IMR-90 (cell line): ENCODE measurements at regions not wholly inside any gene's neighbourhood (a gene's known extent, or its start where the extent isn't known, plus 50 kb on each side); places are given as distances from the start of the nearest gene placed in this dataset.

Source experiments
- ATAC-seq: fragments of 200-7000 bp; cut with Tn5 transposase; 2 replicates; pipeline ENCODE4 v1.9.1; 2020; ENCODE audit warnings: low read depth, mild to moderate bottlenecking, moderate library complexity
- BruUV-seq: library from RNA; stranded (reverse); fragments of 400-500 nt; replicated peaks from 2 replicates; lab custom pipeline; 2021; lab: Mats Ljungman, UMichigan
- CTCF ChIA-PET: fragments of 300-600 bp; formaldehyde crosslinking; extraction: SDS; loops from one replicate; lab custom pipeline; 2021; ENCODE audit warnings: antibody characterized with exemption; lab: Yijun Ruan, JAX
- POLR2A ChIA-PET: fragments of 300-600 bp; sonication (Branson Sonifier 250); formaldehyde crosslinking; loops from one replicate; lab custom pipeline; 2022; ENCODE audit warnings: antibody characterized with exemption; ENCODE audit not compliant: unreplicated experiment; lab: Charles Lee
- DNase-seq: peaks from one replicate; pipeline ENCODE4 v3.0.0; 2013
- H2AFZ ChIP-seq: replicated peaks from 2 replicates; pipeline ENCODE3; 2013; ENCODE audit warnings: low read length, mild to moderate bottlenecking; ENCODE audit not compliant: poor library complexity
- H2AK5ac ChIP-seq: 2 replicates; pipeline ENCODE4 v1.6.1; 2013; ENCODE audit warnings: low read depth, low read length, inconsistent platforms
- H2AK9ac ChIP-seq: replicated peaks from 2 replicates; pipeline ENCODE3; 2013; ENCODE audit warnings: mild to moderate bottlenecking, low read depth, low read length, moderate library complexity; ENCODE audit not compliant: poor library complexity
- H2BK120ac ChIP-seq: 2 replicates; pipeline ENCODE4 v1.6.1; 2013; ENCODE audit warnings: low read depth, low read length, inconsistent platforms
- H2BK15ac ChIP-seq: 3 replicates; pipeline ENCODE4 v1.6.1; 2013; ENCODE audit warnings: low read depth, low read length, inconsistent platforms
- H2BK20ac ChIP-seq: 2 replicates; pipeline ENCODE4 v1.6.1; 2013; ENCODE audit warnings: low read depth, mild to moderate bottlenecking, inconsistent platforms, low read length, moderate library complexity
- H2BK5ac ChIP-seq: 2 replicates; pipeline ENCODE4 v1.6.1; 2013; ENCODE audit warnings: mild to moderate bottlenecking, low read depth, low read length, inconsistent platforms; ENCODE audit not compliant: poor library complexity, severe bottlenecking
- H3K14ac ChIP-seq: replicated peaks from 2 replicates; pipeline ENCODE4 v1.6.1; 2013; ENCODE audit warnings: low read depth, low read length, inconsistent platforms
- H3K18ac ChIP-seq: 2 replicates; pipeline ENCODE4 v1.6.1; 2013; ENCODE audit warnings: low read depth, low read length, control low read depth
- H3K23ac ChIP-seq: 2 replicates; pipeline ENCODE4 v1.6.1; 2013; ENCODE audit warnings: low read depth, low read length, inconsistent platforms
- H3K27ac ChIP-seq: 2 replicates; pipeline ENCODE4 v1.5.1; 2013; ENCODE audit warnings: mild to moderate bottlenecking, control low read depth, low read length; ENCODE audit not compliant: insufficient read depth
- H3K27me3 ChIP-seq: 2 replicates; pipeline ENCODE4 v1.6.1; 2013; ENCODE audit warnings: low read length; ENCODE audit not compliant: control insufficient read depth, insufficient read depth
- H3K36me3 ChIP-seq: 2 replicates; pipeline ENCODE4 v1.6.1; 2013; ENCODE audit warnings: low read length, mixed read lengths; ENCODE audit not compliant: control insufficient read depth, insufficient read depth
- H3K4ac ChIP-seq: 2 replicates; pipeline ENCODE4 v1.6.1; 2013; ENCODE audit warnings: low read depth, low read length, inconsistent platforms
- H3K4me1 ChIP-seq: 2 replicates; pipeline ENCODE4 v1.6.1; 2013; ENCODE audit warnings: low read length, mixed read lengths; ENCODE audit not compliant: control insufficient read depth, insufficient read depth
- H3K4me2 ChIP-seq: 2 replicates; pipeline ENCODE4 v1.6.1; 2013; ENCODE audit warnings: low read depth, mild to moderate bottlenecking, control low read depth, low read length, moderate library complexity
- H3K4me3 ChIP-seq: 2 replicates; pipeline ENCODE4 v1.5.1; 2013; ENCODE audit warnings: low read depth, mild to moderate bottlenecking, control low read depth, low read length, moderate library complexity; ENCODE audit not compliant: insufficient read depth
- H3K56ac ChIP-seq: 2 replicates; pipeline ENCODE4 v1.6.1; 2013; ENCODE audit warnings: low read length, inconsistent platforms; ENCODE audit not compliant: insufficient read depth; ENCODE audit errors: extremely low read depth
- H3K79me1 ChIP-seq, 2 experiments: 2 replicates each; pipeline ENCODE4 v1.6.1; 2013; ENCODE audit warnings: low read length in 2 of 2, inconsistent platforms in 1 of 2, low read depth in 1 of 2
- H3K9ac ChIP-seq: 2 replicates; pipeline ENCODE4 v1.6.1; 2013; ENCODE audit warnings: low read depth, low read length, control low read depth
- H3K9me1 ChIP-seq: 2 replicates; pipeline ENCODE4 v1.6.1; 2013; ENCODE audit warnings: low read length, inconsistent platforms; ENCODE audit not compliant: insufficient read depth
- H3K9me3 ChIP-seq: 2 replicates; pipeline ENCODE4 v1.6.1; 2013; ENCODE audit warnings: low read length; ENCODE audit not compliant: control insufficient read depth, insufficient read depth
- H4K20me1 ChIP-seq: 2 replicates; pipeline ENCODE4 v1.6.1; 2013; ENCODE audit warnings: low read length, inconsistent platforms; ENCODE audit not compliant: insufficient read depth
- H4K5ac ChIP-seq: 2 replicates; pipeline ENCODE4 v1.6.1; 2013; ENCODE audit warnings: mild to moderate bottlenecking, low read depth, low read length, control low read depth
- H4K8ac ChIP-seq, 2 experiments: 2 replicates each; pipeline ENCODE4 v1.6.1; 2013; ENCODE audit warnings: low read depth in 2 of 2, low read length in 2 of 2, control low read depth in 1 of 2, inconsistent platforms in 1 of 2
- H4K91ac ChIP-seq: 2 replicates; pipeline ENCODE4 v1.6.1; 2013; ENCODE audit warnings: low read depth, low read length, inconsistent platforms; ENCODE audit not compliant: insufficient read depth
- BHLHE40 ChIP-seq: fragments of 150-350 bp; IDR thresholded peaks from 2 replicates; pipeline ENCODE4 v1.6.1; 2016; ENCODE audit warnings: mild to moderate bottlenecking, low read depth, low read length
- CEBPB ChIP-seq: IDR thresholded peaks from 2 replicates; pipeline ENCODE4 v1.6.1; 2012; ENCODE audit warnings: low read depth, low read length, improper control_type of control experiment
- CHD1 ChIP-seq: IDR thresholded peaks from 2 replicates; pipeline ENCODE4 v1.6.1; 2012; ENCODE audit warnings: low read depth, low read length, improper control_type of control experiment
- ELK1 ChIP-seq: fragments of 150-350 bp; IDR thresholded peaks from 2 replicates; pipeline ENCODE4 v1.6.1; 2016; ENCODE audit warnings: low read depth, mild to moderate bottlenecking, low read length, moderate library complexity, borderline replicate concordance
- FOS ChIP-seq: fragments of 150-350 bp; IDR thresholded peaks from 2 replicates; pipeline ENCODE4 v1.6.1; 2016; ENCODE audit warnings: low read depth, low read length
- MAFK ChIP-seq: IDR thresholded peaks from 2 replicates; pipeline ENCODE4 v1.6.1; 2012; ENCODE audit warnings: low read depth, low read length, improper control_type of control experiment
- MAZ ChIP-seq: IDR thresholded peaks from 2 replicates; pipeline ENCODE4 v1.6.1; 2012; ENCODE audit warnings: low read depth, mild to moderate bottlenecking, low read length, improper control_type of control experiment, moderate library complexity, borderline replicate concordance
- MXI1 ChIP-seq: IDR thresholded peaks from 2 replicates; pipeline ENCODE4 v1.6.1; 2012; ENCODE audit warnings: low read depth, mild to moderate bottlenecking, low read length, moderate library complexity, borderline replicate concordance
- NFE2L2 ChIP-seq: fragments of 150-350 bp; IDR thresholded peaks from 2 replicates; pipeline ENCODE4 v1.6.1; 2016; ENCODE audit warnings: low read depth, mild to moderate bottlenecking, low read length
- POLR2A ChIP-seq: IDR thresholded peaks from 2 replicates; pipeline ENCODE4 v1.6.1; 2012; ENCODE audit warnings: mild to moderate bottlenecking, low read depth, low read length
- RAD21 ChIP-seq: IDR thresholded peaks from 2 replicates; pipeline ENCODE4 v1.6.1; 2012; ENCODE audit warnings: low read length, improper control_type of control experiment
- RCOR1 ChIP-seq: IDR thresholded peaks from 2 replicates; pipeline ENCODE4 v1.6.1; 2012; ENCODE audit warnings: mild to moderate bottlenecking, low read length, improper control_type of control experiment; ENCODE audit not compliant: insufficient replicate concordance
- RFX5 ChIP-seq: IDR thresholded peaks from 2 replicates; pipeline ENCODE4 v1.8.0; 2012; ENCODE audit warnings: low read depth, mild to moderate bottlenecking, low read length, moderate library complexity
- SMC3 ChIP-seq: fragments of 150-350 bp; IDR thresholded peaks from 2 replicates; pipeline ENCODE4 v1.6.1; 2016; ENCODE audit warnings: low read depth, mild to moderate bottlenecking, antibody characterized with exemption, low read length, moderate library complexity
- USF2 ChIP-seq: fragments of 150-350 bp; IDR thresholded peaks from 2 replicates; pipeline ENCODE4 v1.6.1; 2017; ENCODE audit warnings: mild to moderate bottlenecking, antibody characterized with exemption, low read length, low read depth
- WGBS, 2 experiments: methylation state at CpG; one replicate each; pipeline versions ENCODE4 v1.1.5 to v1.1.7; 2013; ENCODE audit warnings: missing lambda C conversion rate in 2 of 2; ENCODE audit not compliant: insufficient read length in 1 of 2; ENCODE audit errors: extremely low coverage in 2 of 2; 5-methylcytosine and 5-hydroxymethylcytosine counted together
- dilution Hi-C: fragments of 300-500 bp; cut with HindIII; formaldehyde crosslinking; loops from one replicate; pipeline ENCODE4 v1.14.3; 2018; ENCODE audit warnings: low sequenced_read_pairs; ENCODE audit not compliant: unreplicated experiment
- in situ Hi-C: fragments of 300-500 bp; cut with MboI; formaldehyde crosslinking; loops from 3 replicates; pipeline ENCODE4 v1.14.3; 2019; ENCODE audit warnings: low sequenced_read_pairs, inconsistent platforms, mixed read lengths
- intact Hi-C: fragments of 100-400 bp; cut with micrococcal nuclease; formaldehyde crosslinking; loops from 2 replicates; pipeline ENCODE4 v1.10.0; 2022
- TF ChIP-seq, protein P1 (sequence below): conservative IDR thresholded peaks from 2 replicates; pipeline ENCODE4 v1.5.1; 2012; ENCODE audit warnings: mild to moderate bottlenecking, low read depth, low read length, improper control_type of control experiment

- Histone ChIP-seq H3K36me3 (no peaks in the 10 kb centered on the region), H3K23ac (no peak overlapping the region), H3K4me1 (no peaks in the 10 kb centered on the region), H2BK120ac (no peak overlapping the region), H2BK5ac (no peak overlapping the region), H3K56ac (no peak overlapping the region), H3K4ac (no peak overlapping the region), H4K91ac (no peak overlapping the region), H2BK20ac (no peak overlapping the region), H4K20me1 (no peaks in the 10 kb centered on the region), H3K27ac (no peak overlapping the region), H3K79me1 (no peaks in the 10 kb centered on the region), H4K8ac (no peak overlapping the region), H2AFZ (no peak overlapping the region), H3K18ac (no peak overlapping the region), H4K5ac (no peak overlapping the region), H2AK5ac (no peak overlapping the region), H3K27me3 (no peaks in the 10 kb centered on the region), H3K4me3 (no peak overlapping the region), H3K9me3 (peaks cover 2% of the 10 kb centered on the region; the same call in 1 of the 2 replicates), H3K9me1 (no peaks in the 10 kb centered on the region), H3K14ac (no peak overlapping the region), H3K9ac (no peak overlapping the region), H3K4me2 (no peak overlapping the region), H2BK15ac (no peak overlapping the region), H2AK9ac (no peak overlapping the region)
- TF ChIP-seq BHLHE40 (no peak), RFX5 (no peak), MXI1 (no peak), RCOR1 (no peak), USF2 (no peak), SMC3 (no peak), POLR2A (no peak), RAD21 (no peak), CHD1 (no peak), MAFK (no peak), CEBPB (no peak), FOS (no peak), MAZ (no peak), NFE2L2 (no peak), ELK1 (no peak)
- TF ChIP-seq, protein P1, sequence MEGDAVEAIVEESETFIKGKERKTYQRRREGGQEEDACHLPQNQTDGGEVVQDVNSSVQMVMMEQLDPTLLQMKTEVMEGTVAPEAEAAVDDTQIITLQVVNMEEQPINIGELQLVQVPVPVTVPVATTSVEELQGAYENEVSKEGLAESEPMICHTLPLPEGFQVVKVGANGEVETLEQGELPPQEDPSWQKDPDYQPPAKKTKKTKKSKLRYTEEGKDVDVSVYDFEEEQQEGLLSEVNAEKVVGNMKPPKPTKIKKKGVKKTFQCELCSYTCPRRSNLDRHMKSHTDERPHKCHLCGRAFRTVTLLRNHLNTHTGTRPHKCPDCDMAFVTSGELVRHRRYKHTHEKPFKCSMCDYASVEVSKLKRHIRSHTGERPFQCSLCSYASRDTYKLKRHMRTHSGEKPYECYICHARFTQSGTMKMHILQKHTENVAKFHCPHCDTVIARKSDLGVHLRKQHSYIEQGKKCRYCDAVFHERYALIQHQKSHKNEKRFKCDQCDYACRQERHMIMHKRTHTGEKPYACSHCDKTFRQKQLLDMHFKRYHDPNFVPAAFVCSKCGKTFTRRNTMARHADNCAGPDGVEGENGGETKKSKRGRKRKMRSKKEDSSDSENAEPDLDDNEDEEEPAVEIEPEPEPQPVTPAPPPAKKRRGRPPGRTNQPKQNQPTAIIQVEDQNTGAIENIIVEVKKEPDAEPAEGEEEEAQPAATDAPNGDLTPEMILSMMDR: no peak
- DNase-seq (no peak), ATAC-seq (no peak)
- no CpG with 5 or more reads among the region's 3 CpGs for WGBS, 2 experiments
- ChIA-PET POLR2A (no interaction called here), CTCF (no interaction called here)
- dilution Hi-C loops (no loop called here), intact Hi-C loops (no loop called here), in situ Hi-C loops (no loop called here)
- BruUV-seq: no TSS peak
Observed at GRCh38 chr6:103516336-103516735, 1343.4 kb downstream of the HACE1 start.
